ENCODE measurements at regions not wholly inside any gene's neighbourhood (a gene's known extent, or its start where the extent isn't known, plus 50 kb on each side); places are given as distances from the start of the nearest gene placed in this dataset.
"Not testable (repeated sequence)": the region's sequence is repeated elsewhere in the genome, so short reads cannot be mapped to it uniquely, and the experiment has no call there.

GRCh38 chr4:141346144-141346543 is 125.4 kb downstream of the ZNF330 start:
- DNase-seq (ENCODE audit: low read depth in 2 of 2), result no peak

- DNase-seq (ENCODE audit: low read depth in 2 of 2), result no peak
Measured at GRCh38 chr4:141347684-141348083, 127.0 kb downstream of the ZNF330 start.

GRCh38 chr4:141348125-141348524 is 127.4 kb downstream of the ZNF330 start:
- DNase-seq (ENCODE audit: low read depth in 2 of 2), result no peak

- DNase-seq (ENCODE audit: low read depth in 2 of 2), result no peak
Measured at GRCh38 chr4:141348573-141348972, 127.9 kb downstream of the ZNF330 start.

GRCh38 chr4:141349236-141349635 is 128.5 kb downstream of the ZNF330 start:
- no peak for DNase-seq (ENCODE audit: low read depth in 2 of 2)

GRCh38 chr4:141350122-141350905 is 129.6 kb downstream of the ZNF330 start:
- no peak for DNase-seq (ENCODE audit: low read depth in 2 of 2)

GRCh38 chr4:141352331-141352730 is 131.6 kb downstream of the ZNF330 start:
- DNase-seq (ENCODE audit: low read depth in 2 of 2), result no peak

GRCh38 chr4:141352909-141353525 is 132.3 kb downstream of the ZNF330 start:
- no peak for DNase-seq (ENCODE audit: low read depth in 2 of 2)

- no peak for DNase-seq (ENCODE audit: low read depth in 2 of 2)
Measured at GRCh38 chr4:141356321-141356962, 135.7 kb downstream of the ZNF330 start.

GRCh38 chr4:141356963-141357335 is 136.3 kb downstream of the ZNF330 start:
- no peak for DNase-seq (ENCODE audit: low read depth in 2 of 2)

GRCh38 chr4:141368241-141368640 is 147.5 kb downstream of the ZNF330 start:
- DNase-seq (ENCODE audit: low read depth in 2 of 2), result not testable (repeated sequence)

- DNase-seq (ENCODE audit: low read depth in 2 of 2), result no peak
Measured at GRCh38 chr4:141371206-141371605, 150.5 kb downstream of the ZNF330 start.

- no peak for DNase-seq (ENCODE audit: low read depth in 2 of 2)
Measured at GRCh38 chr4:141375855-141376254, 155.2 kb downstream of the ZNF330 start.

- no peak for DNase-seq (ENCODE audit: low read depth in 2 of 2)
Measured at GRCh38 chr4:141376769-141377168, 156.1 kb downstream of the ZNF330 start.

GRCh38 chr4:141387299-141387698 is 166.6 kb downstream of the ZNF330 start:
- DNase-seq (ENCODE audit: low read depth in 2 of 2), result no peak

- no peak for DNase-seq (ENCODE audit: low read depth in 2 of 2)
Measured at GRCh38 chr4:141388481-141388880, 167.8 kb downstream of the ZNF330 start.

GRCh38 chr4:141389649-141390048 is 169.0 kb downstream of the ZNF330 start:
- no peak for DNase-seq (ENCODE audit: low read depth in 2 of 2)

GRCh38 chr4:141390571-141390970 is 169.9 kb downstream of the ZNF330 start:
- DNase-seq (ENCODE audit: low read depth in 2 of 2), result no peak

GRCh38 chr4:141391293-141391692 is 170.6 kb downstream of the ZNF330 start:
- no peak for DNase-seq (ENCODE audit: low read depth in 2 of 2)

GRCh38 chr4:141391771-141392170 is 171.1 kb downstream of the ZNF330 start:
- no peak for DNase-seq (ENCODE audit: low read depth in 2 of 2)

GRCh38 chr4:141395246-141395830 is 174.6 kb downstream of the ZNF330 start:
- DNase-seq (ENCODE audit: low read depth in 2 of 2), result no peak

GRCh38 chr4:141395919-141396318 is 175.2 kb downstream of the ZNF330 start:
- no peak for DNase-seq (ENCODE audit: low read depth in 2 of 2)

GRCh38 chr4:141402712-141403111 is 182.0 kb downstream of the ZNF330 start:
- DNase-seq (ENCODE audit: low read depth in 2 of 2), result no peak
